ENCODE measurements at regions not wholly inside any gene's neighbourhood (a gene's known extent, or its start where the extent isn't known, plus 50 kb on each side); places are given as distances from the start of the nearest gene placed in this dataset.

DNA sequence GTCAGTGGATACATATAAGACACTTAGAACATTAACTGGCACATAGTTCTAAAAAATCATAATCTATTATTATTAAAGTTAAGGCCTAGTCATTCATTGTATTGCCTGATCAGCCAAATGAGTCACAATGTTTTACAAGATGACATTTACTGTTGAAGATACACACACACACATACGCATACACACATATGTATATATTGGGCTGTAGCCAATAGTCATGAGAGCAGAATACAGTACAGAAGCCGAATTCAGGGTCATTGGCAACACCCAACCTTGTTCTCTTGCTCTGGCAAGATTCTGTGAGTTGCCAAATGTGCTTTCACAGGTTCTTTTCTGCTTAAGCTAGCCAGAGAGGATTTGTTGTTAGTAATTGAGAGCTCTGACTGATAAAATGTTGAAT, 922.8 kb upstream of the MAP3K7 start:
- TF ChIP-seq, protein P1, sequence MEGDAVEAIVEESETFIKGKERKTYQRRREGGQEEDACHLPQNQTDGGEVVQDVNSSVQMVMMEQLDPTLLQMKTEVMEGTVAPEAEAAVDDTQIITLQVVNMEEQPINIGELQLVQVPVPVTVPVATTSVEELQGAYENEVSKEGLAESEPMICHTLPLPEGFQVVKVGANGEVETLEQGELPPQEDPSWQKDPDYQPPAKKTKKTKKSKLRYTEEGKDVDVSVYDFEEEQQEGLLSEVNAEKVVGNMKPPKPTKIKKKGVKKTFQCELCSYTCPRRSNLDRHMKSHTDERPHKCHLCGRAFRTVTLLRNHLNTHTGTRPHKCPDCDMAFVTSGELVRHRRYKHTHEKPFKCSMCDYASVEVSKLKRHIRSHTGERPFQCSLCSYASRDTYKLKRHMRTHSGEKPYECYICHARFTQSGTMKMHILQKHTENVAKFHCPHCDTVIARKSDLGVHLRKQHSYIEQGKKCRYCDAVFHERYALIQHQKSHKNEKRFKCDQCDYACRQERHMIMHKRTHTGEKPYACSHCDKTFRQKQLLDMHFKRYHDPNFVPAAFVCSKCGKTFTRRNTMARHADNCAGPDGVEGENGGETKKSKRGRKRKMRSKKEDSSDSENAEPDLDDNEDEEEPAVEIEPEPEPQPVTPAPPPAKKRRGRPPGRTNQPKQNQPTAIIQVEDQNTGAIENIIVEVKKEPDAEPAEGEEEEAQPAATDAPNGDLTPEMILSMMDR (IDR thresholded peaks at IDR 0.05; ENCODE audit: borderline replicate concordance, insufficient read depth, low read depth, low read length): no peak
- H3K4me3 ChIP-seq (ENCODE audit: low read depth, low read length): no peak overlapping the region

DNA sequence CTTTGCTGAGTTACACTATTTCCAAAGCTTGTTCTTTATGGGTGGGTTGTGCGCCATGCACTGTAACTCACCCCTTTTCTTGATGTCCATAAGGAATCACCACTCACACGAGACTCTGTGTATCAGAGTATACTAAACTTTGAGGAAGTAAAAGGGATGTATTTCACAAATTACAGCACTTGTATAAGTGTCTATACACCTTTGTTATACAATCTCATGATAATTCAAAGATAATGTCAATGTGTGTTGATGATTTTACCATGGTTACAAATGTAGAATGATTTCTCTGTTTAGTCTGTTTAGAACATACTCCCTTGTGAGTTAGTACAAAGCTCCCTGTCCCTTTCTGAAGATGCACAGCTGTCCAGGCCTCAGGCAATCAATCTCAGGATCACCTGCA, 922.2 kb upstream of the MAP3K7 start:
- TF ChIP-seq, protein P1 (IDR thresholded peaks at IDR 0.05; ENCODE audit: borderline replicate concordance, insufficient read depth, low read depth, low read length): no peak
- no peak overlapping the region for H3K4me3 ChIP-seq (ENCODE audit: low read depth, low read length)

DNA sequence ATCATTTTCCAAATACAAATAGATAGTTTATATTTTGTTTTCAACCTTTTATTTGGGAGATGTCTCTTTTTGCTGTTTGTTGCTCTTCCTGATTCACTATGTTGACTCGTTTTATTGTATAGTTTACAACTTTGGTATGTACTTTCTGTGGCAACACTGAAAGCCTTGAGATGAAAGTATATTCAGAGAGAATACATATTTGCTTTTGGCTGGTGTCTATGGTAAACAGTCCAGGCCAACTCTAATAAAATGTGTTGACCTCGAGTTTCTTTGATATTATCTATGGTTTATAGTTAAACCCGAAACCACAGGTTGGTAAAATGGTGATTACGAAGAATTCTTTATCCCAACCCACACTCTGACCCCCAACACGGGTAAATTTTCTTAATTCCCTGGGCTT, 919.6 kb upstream of the MAP3K7 start:
- no peak overlapping the region for H3K4me3 ChIP-seq (ENCODE audit: low read depth, low read length)
- TF ChIP-seq, protein P1 (IDR thresholded peaks at IDR 0.05; ENCODE audit: borderline replicate concordance, insufficient read depth, low read depth, low read length): no peak

DNA sequence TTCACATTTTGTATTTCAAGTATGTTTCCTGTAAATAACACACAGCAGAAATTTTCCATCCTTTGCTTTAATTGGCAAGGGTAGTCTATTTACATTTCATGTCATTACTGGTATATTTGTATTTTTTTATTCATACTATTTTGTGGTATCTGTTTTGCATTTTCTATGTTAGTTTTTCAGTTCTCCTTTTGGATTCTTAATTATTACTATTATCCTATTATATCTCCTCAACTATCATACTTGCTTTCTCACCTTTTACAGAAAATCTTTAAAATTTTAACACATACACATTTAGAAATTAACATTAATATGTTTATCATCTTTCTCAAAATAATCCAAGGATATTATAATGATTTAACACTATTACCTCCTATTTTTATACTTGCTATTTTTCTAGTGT, 918.3 kb upstream of the MAP3K7 start:
- TF ChIP-seq, protein P1 (IDR thresholded peaks at IDR 0.05; ENCODE audit: borderline replicate concordance, insufficient read depth, low read depth, low read length): no peak
- H3K4me3 ChIP-seq (ENCODE audit: low read depth, low read length): no peak overlapping the region

DNA sequence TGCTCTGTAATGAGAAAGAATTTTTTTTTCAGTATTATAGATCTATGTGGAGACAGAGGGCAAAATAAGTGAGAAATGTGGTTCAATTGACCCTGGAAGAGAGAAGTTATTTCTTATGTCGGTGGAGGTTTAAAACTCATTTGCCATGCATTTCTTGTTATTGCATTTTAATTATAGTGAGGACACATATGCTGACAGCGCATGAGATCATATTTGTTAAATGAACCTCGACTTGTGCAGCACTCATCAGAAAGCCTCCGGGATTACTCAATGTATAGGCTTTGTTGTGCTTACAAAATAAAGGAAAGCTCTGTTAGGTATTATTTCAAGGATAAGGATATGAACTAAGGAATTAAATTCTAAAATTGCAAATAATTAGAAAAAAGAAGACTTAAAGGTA, 915.1 kb upstream of the MAP3K7 start:
- TF ChIP-seq, protein P1 (IDR thresholded peaks at IDR 0.05; ENCODE audit: borderline replicate concordance, insufficient read depth, low read depth, low read length): no peak
- H3K4me3 ChIP-seq (ENCODE audit: low read depth, low read length): no peak overlapping the region

DNA sequence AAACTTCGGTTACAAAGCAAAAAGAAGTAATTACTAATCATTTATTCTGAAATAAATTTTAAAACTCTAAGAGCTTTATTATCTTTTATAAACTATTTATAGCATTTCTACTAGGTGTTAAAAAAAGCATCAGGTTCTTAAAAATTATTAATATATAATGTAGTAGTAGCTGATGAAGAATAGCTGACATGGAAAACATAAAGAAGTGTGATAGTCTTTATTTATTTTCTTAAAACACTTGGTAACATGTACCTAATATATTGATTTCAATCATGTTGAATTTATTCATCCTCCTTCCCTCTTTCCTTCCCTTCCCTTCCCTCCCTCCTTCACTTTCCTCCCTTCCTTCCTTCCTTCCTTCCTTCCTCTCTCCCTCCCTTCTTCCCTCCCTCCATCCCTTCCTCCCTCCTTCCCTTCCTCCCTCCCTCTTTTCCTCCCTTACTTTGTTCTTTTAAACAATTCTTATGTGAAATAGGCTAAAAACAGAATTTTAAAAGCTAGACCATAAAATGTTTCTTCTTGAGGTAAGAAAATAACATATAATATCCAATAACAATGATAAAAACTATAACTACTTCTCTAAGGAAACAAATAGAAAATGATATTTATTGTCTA, 913.9 kb upstream of the MAP3K7 start:
- TF ChIP-seq, protein P1 (IDR thresholded peaks at IDR 0.05; ENCODE audit: borderline replicate concordance, insufficient read depth, low read depth, low read length): no peak
- H3K4me3 ChIP-seq (ENCODE audit: low read depth, low read length): no peak overlapping the region

DNA sequence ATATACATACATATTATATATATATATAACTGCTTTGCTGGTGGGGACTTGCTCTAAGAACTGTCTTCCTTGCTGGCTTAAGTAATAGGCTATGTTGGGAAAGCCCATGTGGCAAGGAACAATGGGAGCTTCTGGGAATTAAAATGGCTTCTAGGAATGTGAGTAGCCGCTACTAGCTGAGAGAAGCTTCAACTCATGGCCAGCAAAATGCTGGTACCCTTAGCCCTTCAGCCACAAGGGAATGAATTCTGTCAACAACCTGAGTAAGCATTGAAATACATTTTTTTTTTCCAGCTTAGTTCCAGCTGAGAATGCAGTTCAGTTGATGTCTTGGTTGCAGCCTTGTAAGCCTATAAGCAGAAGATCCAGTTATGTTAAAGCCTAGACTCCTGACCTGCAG, 911.7 kb upstream of the MAP3K7 start:
- H3K4me3 ChIP-seq (ENCODE audit: low read depth, low read length): no peak overlapping the region
- TF ChIP-seq, protein P1 (IDR thresholded peaks at IDR 0.05; ENCODE audit: borderline replicate concordance, insufficient read depth, low read depth, low read length): no peak

Measured in GM12875 (cell line).